GM18909 (cell line): ENCODE measurements at regions not wholly inside any gene's neighbourhood (a gene's known extent, or its start where the extent isn't known, plus 50 kb on each side); places are given as distances from the start of the nearest gene placed in this dataset.
"Not testable (repeated sequence)": the region's sequence is repeated elsewhere in the genome, so short reads cannot be mapped to it uniquely, and the experiment has no call there.

ENCODE experiments used
- ATAC-seq: cut with Tn5 transposase; IDR thresholded peaks from one replicate; pipeline ENCODE4 v1.9.1; 2021; ENCODE audit warnings: mild to moderate bottlenecking; ENCODE audit not compliant: unreplicated experiment, poor library complexity

- ATAC-seq: no peak
Measured at GRCh38 chr3:176293276-176293675, 904.0 kb downstream of the TBL1XR1 start.

- no peak for ATAC-seq
Measured at GRCh38 chr3:176286476-176287085, 910.7 kb downstream of the TBL1XR1 start.

GRCh38 chr3:176275538-176275937, 921.7 kb downstream of the TBL1XR1 start:
- ATAC-seq: no peak

- no peak for ATAC-seq
Measured at GRCh38 chr3:176275113-176275512, 922.2 kb downstream of the TBL1XR1 start.

- ATAC-seq: no peak
Measured at GRCh38 chr3:176274161-176274560, 923.1 kb downstream of the TBL1XR1 start.

GRCh38 chr3:176262071-176262470, 935.2 kb downstream of the TBL1XR1 start:
- no peak for ATAC-seq

GRCh38 chr3:176247191-176247590, 950.1 kb downstream of the TBL1XR1 start:
- no peak for ATAC-seq

- no peak for ATAC-seq
Measured at GRCh38 chr3:176219970-176220369, 977.3 kb downstream of the TBL1XR1 start.

GRCh38 chr3:176214758-176215157, 982.5 kb downstream of the TBL1XR1 start:
- ATAC-seq: no peak

- not testable (repeated sequence) for ATAC-seq
Measured at GRCh38 chr3:176213314-176213713, 984.0 kb downstream of the TBL1XR1 start.

- ATAC-seq: no peak
Measured at GRCh38 chr3:176208915-176209314, 988.4 kb downstream of the TBL1XR1 start.

GRCh38 chr3:176208283-176208682, 989.0 kb downstream of the TBL1XR1 start:
- no peak for ATAC-seq

- no peak for ATAC-seq
Measured at GRCh38 chr3:176206809-176207208, 990.5 kb downstream of the TBL1XR1 start.

GRCh38 chr3:176202652-176203051, 994.6 kb downstream of the TBL1XR1 start:
- ATAC-seq: no peak

- no peak for ATAC-seq
Measured at GRCh38 chr3:176193032-176193730, 1004.1 kb downstream of the TBL1XR1 start.

- no peak for ATAC-seq
Measured at GRCh38 chr3:176190755-176191154, 1006.5 kb downstream of the TBL1XR1 start.

GRCh38 chr3:176183181-176183580, 1014.1 kb downstream of the TBL1XR1 start:
- no peak for ATAC-seq

- no peak for ATAC-seq
Measured at GRCh38 chr3:176174060-176174459, 1023.2 kb downstream of the TBL1XR1 start.

GRCh38 chr3:176172492-176172891, 1024.8 kb downstream of the TBL1XR1 start:
- ATAC-seq: no peak

GRCh38 chr3:176167272-176167671, 1030.0 kb downstream of the TBL1XR1 start:
- no peak for ATAC-seq

GRCh38 chr3:176160997-176161396, 1036.3 kb downstream of the TBL1XR1 start:
- no peak for ATAC-seq

- no peak for ATAC-seq
Measured at GRCh38 chr3:176159796-176160195, 1037.5 kb downstream of the TBL1XR1 start.
